HepG2 (cell line): ENCODE measurements at regions not wholly inside any gene's neighbourhood (a gene's known extent, or its start where the extent isn't known, plus 50 kb on each side); places are given as distances from the start of the nearest gene placed in this dataset.

Experiments
- ATAC-seq: fragments of 200-7000 bp; cut with Tn5 transposase; 3 replicates; pipeline ENCODE4 v1.9.1; 2020; ENCODE audit warnings: mild to moderate bottlenecking, moderate library complexity
- BruUV-seq: library from RNA; stranded (reverse); fragments of 400-500 nt; replicated peaks from 2 replicates; lab custom pipeline; 2021; lab: Mats Ljungman, UMichigan
- CTCF ChIA-PET: fragments of 300-600 bp; formaldehyde crosslinking; extraction: SDS; loops from one replicate; lab custom pipeline; 2021; ENCODE audit warnings: low total read pairs, inconsistent platforms, low intra/inter-chr PET ratio; lab: Yijun Ruan, JAX
- POLR2A ChIA-PET: fragments of 350-600 bp; sonication (Branson Sonifier 250); formaldehyde crosslinking; loops from one replicate; lab custom pipeline; 2020; ENCODE audit warnings: antibody characterized with exemption, inconsistent platforms; lab: Yijun Ruan, JAX
- DNase-seq: peaks from one replicate; pipeline ENCODE4 v3.0.0-alpha.2; 2015; ENCODE audit warnings: low spot score
- FAIRE-seq: peaks from 3 replicates; lab custom pipeline; 2011; peaks lifted over from hg19 to GRCh38; lab: Jason Lieb, UNC
- H2AFZ ChIP-seq: one replicate; pipeline ENCODE4 v1.6.1; 2011; ENCODE audit warnings: low read length, inconsistent platforms
- H3K27ac ChIP-seq: fragments of 300-600 bp; 3 replicates; pipeline ENCODE4 v1.8.0; 2011; ENCODE audit warnings: mixed run types, mild to moderate bottlenecking, mixed read lengths, low read length, inconsistent platforms; ENCODE audit not compliant: insufficient read depth; ENCODE audit errors: extremely low read length
- H3K27me3 ChIP-seq, 2 experiments: fragments of 200-600 bp in 1 of 2; 2 replicates in 1 of 2; 3 replicates in 1 of 2; pipeline versions ENCODE4 v1.6.0 to v1.8.0; 2011; ENCODE audit warnings: low read length in 2 of 2, mild to moderate bottlenecking in 2 of 2, moderate library complexity in 2 of 2, inconsistent platforms in 1 of 2; ENCODE audit not compliant: insufficient read depth in 2 of 2, control insufficient read depth in 1 of 2
- H3K36me3 ChIP-seq, 2 experiments: fragments of 200-600 bp in 1 of 2; replicated peaks in 1 of 2; 2 replicates in 1 of 2; 3 replicates in 1 of 2; pipeline versions ENCODE4 v1.5.1 to v1.8.0; 2011; ENCODE audit warnings: low read length in 2 of 2, inconsistent platforms in 1 of 2; ENCODE audit not compliant: insufficient read depth in 2 of 2, control insufficient read depth in 1 of 2
- H3K4me1 ChIP-seq: 2 replicates; pipeline ENCODE4 v1.5.1; 2012; ENCODE audit warnings: low read length, inconsistent platforms; ENCODE audit not compliant: insufficient read depth
- H3K4me2 ChIP-seq: 2 replicates; pipeline ENCODE4 v1.6.0; 2011; ENCODE audit warnings: low read depth, low read length, inconsistent platforms
- H3K4me3 ChIP-seq, 3 experiments: fragments of 200-600 bp in 1 of 3; sonication (generic), shearing (Covaris generic) in 1 of 3; replicated peaks in 1 of 3; 2 replicates each; pipeline ENCODE4 v1.5.1; 2011 to 2016; ENCODE audit warnings: low read length in 3 of 3, inconsistent platforms in 2 of 3, low read depth in 2 of 3, mild to moderate bottlenecking in 2 of 3, control low read depth in 1 of 3, mixed read lengths in 1 of 3; ENCODE audit not compliant: insufficient read depth in 1 of 3
- H3K79me2 ChIP-seq: one replicate; pipeline ENCODE4 v1.6.1; 2011; ENCODE audit warnings: low read length, inconsistent platforms; ENCODE audit not compliant: insufficient read depth
- H3K9ac ChIP-seq: 2 replicates; pipeline ENCODE4 v1.6.0; 2011; ENCODE audit warnings: mild to moderate bottlenecking, low read depth, low read length, inconsistent platforms; ENCODE audit not compliant: insufficient read depth
- H3K9me3 ChIP-seq: 2 replicates; pipeline ENCODE4 v1.5.1; 2012; ENCODE audit warnings: mild to moderate bottlenecking, low read length
- H4K20me1 ChIP-seq: 2 replicates; pipeline ENCODE4 v1.6.0; 2011; ENCODE audit warnings: inconsistent platforms, mild to moderate bottlenecking, low read length, moderate library complexity; ENCODE audit not compliant: insufficient read depth
- AGO2 ChIP-seq: fragments of 200-400 bp; formaldehyde crosslinking; optimal IDR thresholded peaks from 2 replicates; pipeline ENCODE3; 2017; ENCODE audit warnings: mild to moderate bottlenecking, low read depth, low read length, moderate library complexity
- BRCA1 ChIP-seq: sonication (generic); formaldehyde crosslinking; IDR thresholded peaks from 2 replicates; pipeline ENCODE4 v1.4.0; 2020; ENCODE audit warnings: missing genetic modification reagents
- ELF4 ChIP-seq: sonication (generic); formaldehyde crosslinking; IDR thresholded peaks from 2 replicates; pipeline ENCODE4 v1.5.0; 2020; ENCODE audit warnings: missing genetic modification reagents, mild to moderate bottlenecking, moderate library complexity, borderline replicate concordance
- EP300 ChIP-seq, 3 experiments: sonication (generic) in 1 of 3; formaldehyde crosslinking in 1 of 3; IDR thresholded peaks; 2 replicates each; pipeline versions ENCODE4 v1.5.1 to v1.6.1; 2011 to 2020; ENCODE audit warnings: low read depth in 2 of 3, low read length in 2 of 3, borderline replicate concordance in 1 of 3, improper control_type of control experiment in 1 of 3, mild to moderate bottlenecking in 1 of 3, missing genetic modification reagents in 1 of 3, moderate library complexity in 1 of 3
- HNF4A ChIP-seq: sonication (generic); formaldehyde crosslinking; IDR thresholded peaks from 2 replicates; pipeline ENCODE4 v1.4.0; 2020; ENCODE audit warnings: missing genetic modification reagents
- HNRNPL ChIP-seq: fragments of 200-400 bp; formaldehyde crosslinking; IDR thresholded peaks from 2 replicates; pipeline ENCODE4 v1.6.1; 2017; ENCODE audit warnings: mild to moderate bottlenecking, low read depth, low read length
- NCOA5 ChIP-seq: sonication (generic); formaldehyde crosslinking; IDR thresholded peaks from 2 replicates; pipeline ENCODE4 v1.4.0; 2020; ENCODE audit warnings: missing genetic modification reagents
- SMARCC2 ChIP-seq: fragments of 450-650 bp; IDR thresholded peaks from 2 replicates; pipeline ENCODE4 v1.6.1; 2017; ENCODE audit warnings: antibody characterized with exemption, mild to moderate bottlenecking
- TAF1 ChIP-seq: sonication (generic); formaldehyde crosslinking; IDR thresholded peaks from 2 replicates; pipeline ENCODE4 v1.4.0; 2020; ENCODE audit warnings: missing genetic modification reagents
- TBX2 ChIP-seq: sonication (generic); formaldehyde crosslinking; IDR thresholded peaks from 2 replicates; pipeline ENCODE4 v1.5.0; 2020; ENCODE audit warnings: missing genetic modification reagents, mild to moderate bottlenecking, borderline replicate concordance
- TBX3 ChIP-seq: fragments of 450-650 bp; IDR thresholded peaks from 2 replicates; pipeline ENCODE4 v1.6.1; 2017; ENCODE audit warnings: antibody characterized with exemption, mild to moderate bottlenecking, inconsistent platforms, borderline replicate concordance
- XRCC5 ChIP-seq: fragments of 200-400 bp; formaldehyde crosslinking; optimal IDR thresholded peaks from 2 replicates; pipeline ENCODE3; 2017; ENCODE audit warnings: mild to moderate bottlenecking, low read length
- ZBED4 ChIP-seq: sonication (generic); formaldehyde crosslinking; IDR thresholded peaks from 2 replicates; pipeline ENCODE4 v1.4.0; 2020; ENCODE audit warnings: missing genetic modification reagents, borderline replicate concordance
- ZMYM2 ChIP-seq: sonication (generic); formaldehyde crosslinking; IDR thresholded peaks from 2 replicates; pipeline ENCODE4 v1.8.0; 2022; ENCODE audit warnings: mild to moderate bottlenecking, missing genetic modification reagents
- ZNF121 ChIP-seq: sonication (generic); formaldehyde crosslinking; IDR thresholded peaks from 2 replicates; pipeline ENCODE4 v1.5.0; 2020; ENCODE audit warnings: mild to moderate bottlenecking, missing genetic modification reagents
- ZNF446 ChIP-seq: sonication (generic); formaldehyde crosslinking; IDR thresholded peaks from 2 replicates; pipeline ENCODE4 v1.5.0; 2020; ENCODE audit warnings: mild to moderate bottlenecking, missing genetic modification reagents
- ZNF556 ChIP-seq: sonication (generic); formaldehyde crosslinking; IDR thresholded peaks from 2 replicates; pipeline ENCODE4 v1.4.0; 2020; ENCODE audit warnings: mild to moderate bottlenecking, missing genetic modification reagents, borderline replicate concordance
- ZNF619 ChIP-seq: sonication (generic); formaldehyde crosslinking; IDR thresholded peaks from 2 replicates; pipeline ENCODE4 v1.4.0; 2020; ENCODE audit warnings: mild to moderate bottlenecking, missing genetic modification reagents
- ZNF652 ChIP-seq: IDR thresholded peaks from 2 replicates; pipeline ENCODE4 v1.6.1; 2016; ENCODE audit warnings: low read depth, borderline replicate concordance
- ZNF879 ChIP-seq: sonication (generic); formaldehyde crosslinking; IDR thresholded peaks from 2 replicates; pipeline ENCODE4 v1.8.1; 2023; ENCODE audit warnings: missing genetic modification reagents
- WGBS: methylation state at CpG from one replicate; pipeline ENCODE4 v1.1.6; 2017; ENCODE audit warnings: low lambda C conversion rate; 5-methylcytosine and 5-hydroxymethylcytosine counted together
- in situ Hi-C: cut with HindIII; loops from 2 replicates; pipeline ENCODE4 v1.10.0; 2017; ENCODE audit warnings: low pct_unique_long_range_greater_than_20kb; ENCODE audit not compliant: extremely low pct_ligation_motif_present
- intact Hi-C: fragments of 100-400 bp; cut with micrococcal nuclease; formaldehyde crosslinking; loops from one replicate; pipeline ENCODE4 v1.10.0; 2022; ENCODE audit not compliant: unreplicated experiment
- TF ChIP-seq, protein P1 (sequence below): sonication (generic); formaldehyde crosslinking; IDR thresholded peaks from 2 replicates; pipeline ENCODE4 v1.5.0; 2020; ENCODE audit warnings: missing genetic modification reagents

DNA sequence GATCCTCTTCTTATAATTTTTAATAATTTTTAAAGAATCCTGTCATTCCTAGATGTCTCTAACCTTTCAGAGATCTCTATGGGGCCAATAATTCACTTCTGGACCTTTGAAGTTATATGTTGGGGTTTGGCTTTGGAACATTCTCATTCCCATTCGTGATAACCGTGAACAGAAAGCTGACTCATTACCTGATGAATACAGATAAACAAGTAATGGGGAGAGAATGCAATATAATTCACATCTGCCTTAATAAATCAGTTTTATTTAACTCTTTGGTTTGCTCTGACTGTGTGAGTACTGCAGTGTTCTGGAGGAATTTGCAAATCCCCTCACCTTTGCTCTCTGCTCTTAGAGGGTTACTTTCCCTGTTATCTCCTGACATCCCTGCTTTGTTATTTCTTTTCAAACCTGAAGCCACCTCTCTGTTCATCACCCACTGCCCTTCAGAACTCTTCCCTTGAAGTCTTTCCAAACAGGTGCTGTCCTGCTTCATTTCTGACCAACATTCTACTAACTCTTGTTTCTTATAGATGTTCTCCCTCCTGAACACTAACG is 79.6 kb upstream of the SLC38A2 start:
- CTCF ChIA-PET = no interaction called here
- in situ Hi-C loops (no loop called here), intact Hi-C loops (no loop called here)
- 55% methylated on average over 3 of the region's 3 CpGs for WGBS
- H2AFZ ChIP-seq = no peak overlapping the region
- no peaks in the 10 kb centered on the region for H3K9me3 ChIP-seq
- TF ChIP-seq TBX3 = no peak
- no peak for TF ChIP-seq ZMYM2 (CRISPR knock-in tag)
- TF ChIP-seq AGO2 = no peak
- no peak for TF ChIP-seq ZBED4 (CRISPR knock-in tag)
- TF ChIP-seq ZNF879 (CRISPR knock-in tag) = no peak
- peak; percentile 49; the same call in 1 of the 2 replicates for TF ChIP-seq ZNF652 (CRISPR knock-in tag)
- no peak for TF ChIP-seq TAF1
- no peak for TF ChIP-seq TBX2
- no peak for TF ChIP-seq BRCA1
- TF ChIP-seq ELF4 (CRISPR knock-in tag) = no peak
- TF ChIP-seq ZNF446 (CRISPR knock-in tag) = no peak
- TF ChIP-seq ZNF121 (CRISPR knock-in tag) = no peak
- TF ChIP-seq EP300 (IDR thresholded peaks at IDR 0.05; ENCODE audit: low read depth in 2 of 2, low read length in 2 of 2) = 0 out of 4 replicates have a peak, but pooled peaks of 1 of the 2 experiments have one; percentile 8
- no peak for TF ChIP-seq EP300 (CRISPR knock-in tag; IDR thresholded peaks at IDR 0.05; ENCODE audit: borderline replicate concordance)
- no peak for TF ChIP-seq HNRNPL
- TF ChIP-seq NCOA5 (CRISPR knock-in tag) = no peak
- TF ChIP-seq, protein P1, sequence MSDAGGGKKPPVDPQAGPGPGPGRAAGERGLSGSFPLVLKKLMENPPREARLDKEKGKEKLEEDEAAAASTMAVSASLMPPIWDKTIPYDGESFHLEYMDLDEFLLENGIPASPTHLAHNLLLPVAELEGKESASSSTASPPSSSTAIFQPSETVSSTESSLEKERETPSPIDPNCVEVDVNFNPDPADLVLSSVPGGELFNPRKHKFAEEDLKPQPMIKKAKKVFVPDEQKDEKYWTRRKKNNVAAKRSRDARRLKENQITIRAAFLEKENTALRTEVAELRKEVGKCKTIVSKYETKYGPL (CRISPR knock-in tag) = no peak
- TF ChIP-seq XRCC5 = no peak
- TF ChIP-seq ZNF619 = no peak
- no peak for TF ChIP-seq ZNF556 (CRISPR knock-in tag)
- no peak for TF ChIP-seq SMARCC2
- 0 out of 2 replicates have a peak, but pooled peaks have one; percentile 20 for TF ChIP-seq HNF4A (CRISPR knock-in tag)
- peak overlapping the region; percentile 36 for H3K4me2 ChIP-seq
- no peaks in the 10 kb centered on the region for H4K20me1 ChIP-seq
- H3K4me3 ChIP-seq = no peak overlapping the region; a peak in 1 of 6 replicates
- H3K9ac ChIP-seq = 0 out of 2 replicates have a peak overlapping the region, but pooled peaks have one; percentile 12
- no peak overlapping the region for H3K27ac ChIP-seq
- no peaks in the 10 kb centered on the region for H3K36me3 ChIP-seq
- no peak for FAIRE-seq
- POLR2A ChIA-PET = no interaction called here
- peak; percentile 60 for ATAC-seq
- no TSS peak for BruUV-seq
- DNase-seq = peak; percentile 28
- peaks cover 67% of the 10 kb centered on the region for H3K4me1 ChIP-seq
- H3K79me2 ChIP-seq = no peaks in the 10 kb centered on the region
- H3K27me3 ChIP-seq = no peaks in the 10 kb centered on the region
